Spleen (tissue), 11 donors: ENCODE measurements at regions not wholly inside any gene's neighbourhood (a gene's known extent, or its start where the extent isn't known, plus 50 kb on each side); places are given as distances from the start of the nearest gene placed in this dataset.

Experiments
- DNase-seq: peaks from one replicate; pipeline ENCODE4 v3.0.0-alpha.2; 2020
- H3K27ac ChIP-seq, 8 donors: fragments of 200-600 bp; sonication (generic) in 7 of 8; 1 replicate in 4 of 8; 2 replicates in 4 of 8; pipeline versions ENCODE4 v1.5.0 to v1.8.0; 2016 to 2021; ENCODE audit warnings: inconsistent platforms in 4 of 8, mild to moderate bottlenecking in 4 of 8, moderate library complexity in 1 of 8
- H3K27me3 ChIP-seq, 7 donors: fragments of 200-600 bp; sonication (generic) in 6 of 7; replicated peaks in 1 of 7; 1 replicate in 4 of 7; 2 replicates in 3 of 7; pipeline versions ENCODE4 v1.5.0 to v1.8.0; 2016 to 2021; ENCODE audit warnings: inconsistent platforms in 3 of 7, mild to moderate bottlenecking in 1 of 7
- H3K36me3 ChIP-seq, 6 donors: fragments of 200-600 bp; sonication (generic) in 5 of 6; 1 replicate in 4 of 6; 2 replicates in 2 of 6; pipeline versions ENCODE4 v1.5.0 to v1.8.0; 2016 to 2021; ENCODE audit warnings: inconsistent platforms in 2 of 6
- H3K4me1 ChIP-seq, 6 donors: fragments of 200-600 bp; sonication (generic) in 5 of 6; 1 replicate in 3 of 6; 2 replicates in 3 of 6; pipeline versions ENCODE4 v1.5.0 to v1.8.0; 2016 to 2021; ENCODE audit warnings: inconsistent platforms in 3 of 6
- H3K4me3 ChIP-seq, 8 donors: fragments of 200-600 bp; sonication (generic) in 7 of 8; 1 replicate in 4 of 8; 2 replicates in 4 of 8; pipeline versions ENCODE4 v1.5.0 to v1.8.0; 2016 to 2021; ENCODE audit warnings: inconsistent platforms in 4 of 8, mild to moderate bottlenecking in 4 of 8, moderate library complexity in 2 of 8
- H3K9me3 ChIP-seq, 8 donors: fragments of 200-600 bp; sonication (generic) in 7 of 8; 1 replicate in 4 of 8; 2 replicates in 4 of 8; pipeline versions ENCODE4 v1.5.0 to v1.8.0; 2016 to 2021; ENCODE audit warnings: inconsistent platforms in 4 of 8
- CTCF ChIP-seq, 11 experiments: fragments of 200-600 bp in 7 of 11; fragments of 450-650 bp in 4 of 11; sonication (generic) in 4 of 11; IDR thresholded peaks in 8 of 11; conservative IDR thresholded peaks in 3 of 11; 1 replicate in 7 of 11; 2 replicates in 4 of 11; pipeline versions ENCODE4 v1.4.0 to v1.8.0; 2016 to 2021; ENCODE audit warnings: antibody characterized with exemption in 11 of 11, inconsistent platforms in 4 of 11, mild to moderate bottlenecking in 1 of 11
- POLR2A ChIP-seq, 3 donors: fragments of 450-650 bp; IDR thresholded peaks; one replicate each; pipeline ENCODE4 v1.5.1; 2017; ENCODE audit warnings: antibody characterized with exemption in 3 of 3, mild to moderate bottlenecking in 1 of 3
- POLR2AphosphoS5 ChIP-seq, 3 donors: sonication (generic); formaldehyde crosslinking; IDR thresholded peaks; one replicate each; pipeline ENCODE4 v1.5.1; 2017; ENCODE audit warnings: antibody characterized with exemption in 3 of 3
- WGBS, 5 donors: extraction: QIAGEN DNeasy Blood & Tissue Kit in 3 of 5; methylation state at CpG; one replicate each; pipeline versions ENCODE4 v1.1.5 to v1.1.7; 2013 to 2018; 5-methylcytosine and 5-hydroxymethylcytosine counted together
- intact Hi-C: fragments of 100-400 bp; cut with DNase I; formaldehyde crosslinking; loops from one replicate; pipeline ENCODE4 v1.15.0; 2023; ENCODE audit warnings: low total_unique reads
- donor health status: healthy with polysubstance abuse.
- donor health status: DM: no; HTN: no; CAD: no; lungs with moderate emphysema.
- donor health status: DM: no; HTN: no; CAD: no.
- donor health status: Bipolar disorder and iron deficiency.
- donor health status: healthy.
- donor health status: DM: no; HTN: no; CAD: no.
- donor health status: DM: yes; HTN: yes; CAD: no.

- H3K36me3 ChIP-seq = no peaks in the 10 kb centered on the region
- no peaks in the 10 kb centered on the region for H3K9me3 ChIP-seq
- WGBS, 5 donors = 86 to 92% (median 88%) methylated on average over 13 to 24 of the region's 24 CpGs
- DNase-seq = peak; percentile 67
- H3K27me3 ChIP-seq = peaks cover 0 to 6% (median 0%) of the 10 kb centered on the region in 7 donors
- H3K4me3 ChIP-seq = no peak overlapping the region
- intact Hi-C loops = no loop called here
- H3K27ac ChIP-seq = peak overlapping the region in 5 of 8 donors; percentile 3 to 62 (median 33)
- no peak for TF ChIP-seq POLR2A (IDR thresholded peaks at IDR 0.05)
- no peak for TF ChIP-seq POLR2AphosphoS5 (IDR thresholded peaks at IDR 0.05)
- TF ChIP-seq CTCF (IDR thresholded peaks at IDR 0.05 in 8 of 11, conservative IDR thresholded peaks at IDR 0.05 in 3 of 11) = peak in 1 of 11 experiments; percentile 12
- H3K4me1 ChIP-seq = peaks cover 6 to 52% (median 24%) of the 10 kb centered on the region in 6 donors
These were observed 130.8 kb upstream of the HS6ST1 start for GRCh38 chr2:128449226-128450061.

DNA sequence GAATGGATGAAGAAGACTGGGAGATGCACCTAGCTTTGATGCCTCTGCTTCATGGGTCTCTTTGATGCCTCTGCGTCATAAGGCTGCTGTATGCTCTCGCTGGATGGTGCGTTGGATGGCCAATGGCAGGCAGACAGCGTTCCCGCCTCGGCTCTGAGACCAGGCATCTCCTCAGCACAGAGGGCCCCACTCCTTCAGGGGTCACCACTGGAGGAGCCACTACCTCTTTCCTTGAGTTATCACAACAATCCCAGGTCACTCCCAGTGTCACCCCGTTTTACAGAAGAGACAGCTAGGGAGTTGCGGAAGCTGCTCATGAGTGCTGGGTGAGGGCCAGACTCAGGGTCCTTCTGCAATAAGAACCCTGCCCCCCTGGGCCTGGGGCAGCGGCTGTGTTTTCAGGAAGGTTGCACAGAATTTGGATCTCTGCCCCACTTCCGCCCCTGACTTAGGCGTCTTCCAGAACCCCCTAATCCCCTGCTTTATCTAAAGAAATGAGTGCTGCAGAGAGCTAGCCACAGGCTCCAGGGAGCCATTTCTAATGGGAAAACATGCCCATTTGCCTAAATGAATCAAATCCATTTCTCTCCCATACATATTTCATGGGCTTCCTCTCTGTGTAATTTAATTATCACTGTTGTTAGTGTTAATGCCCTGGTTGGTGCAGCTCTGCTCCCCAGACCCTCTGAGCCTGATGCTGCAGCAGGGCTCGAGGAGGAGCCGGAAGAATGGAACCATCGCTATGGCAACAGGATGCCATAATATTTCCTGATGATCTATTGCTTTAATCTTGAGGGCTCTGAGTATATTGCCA lies 131.8 kb upstream of the HS6ST1 start:
- peak overlapping the region in 4 of 8 donors; percentile 3 to 62 (median 36) for H3K27ac ChIP-seq
- H3K4me3 ChIP-seq = no peak overlapping the region
- TF ChIP-seq CTCF (IDR thresholded peaks at IDR 0.05 in 8 of 11, conservative IDR thresholded peaks at IDR 0.05 in 3 of 11) = no peak
- no peak for TF ChIP-seq POLR2AphosphoS5 (IDR thresholded peaks at IDR 0.05)
- TF ChIP-seq POLR2A (IDR thresholded peaks at IDR 0.05) = no peak
- WGBS, 5 donors = 77 to 85% (median 81%) methylated on average over 14 of the region's 14 CpGs
- H3K36me3 ChIP-seq = no peaks in the 10 kb centered on the region
- peaks cover under 1 to 42% (median 19%) of the 10 kb centered on the region in 6 donors for H3K4me1 ChIP-seq
- intact Hi-C loops = no loop called here
- DNase-seq = no peak
- H3K27me3 ChIP-seq = peaks cover 0 to 6% (median 0%) of the 10 kb centered on the region in 7 donors
- no peaks in the 10 kb centered on the region for H3K9me3 ChIP-seq

DNA sequence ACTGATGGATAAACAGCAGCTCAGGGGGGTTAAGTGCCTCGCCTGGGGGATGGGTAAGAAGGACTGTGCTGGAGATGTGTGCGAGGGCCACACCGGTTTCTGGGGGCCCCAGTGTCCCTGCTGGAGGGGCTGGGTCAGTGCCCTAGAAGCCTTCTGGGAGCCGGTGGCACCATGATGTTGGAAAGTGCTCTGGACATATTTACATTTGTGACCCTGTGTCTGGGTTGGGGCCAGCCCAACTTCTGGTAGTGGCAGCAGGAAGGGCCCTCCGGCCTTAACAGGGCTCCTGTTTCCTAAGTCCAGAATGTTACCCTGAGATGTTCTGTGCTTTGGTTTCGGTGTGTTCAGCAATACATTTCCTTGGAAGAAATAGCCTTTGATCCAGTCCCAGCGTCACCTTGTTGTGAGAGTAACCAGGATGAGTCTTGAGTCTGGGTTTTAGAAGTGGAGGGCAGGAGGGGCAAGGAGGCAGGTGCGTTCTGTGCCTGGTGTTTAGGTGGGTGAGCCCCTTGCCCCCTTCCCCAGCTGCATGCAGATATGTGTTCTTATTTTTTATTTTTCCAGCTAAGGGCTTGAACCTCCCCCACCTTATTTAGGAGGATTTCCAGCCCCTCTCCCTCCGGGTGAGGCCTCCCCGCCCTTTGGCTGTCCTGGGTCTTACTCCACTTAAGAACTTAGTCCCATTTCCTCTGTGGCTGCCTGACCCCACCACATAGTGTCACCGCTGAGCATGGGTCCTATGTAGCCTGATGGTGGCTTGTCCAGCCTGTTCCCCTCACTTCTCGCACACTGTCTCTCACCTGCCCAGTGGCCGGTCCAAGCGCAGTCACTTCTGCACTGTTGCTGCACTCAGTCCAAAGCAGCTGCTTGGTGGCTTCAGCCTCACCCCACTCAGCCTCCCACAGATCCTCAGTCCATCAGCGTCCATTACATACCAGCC lies 132.7 kb upstream of the HS6ST1 start:
- TF ChIP-seq CTCF (IDR thresholded peaks at IDR 0.05 in 8 of 11, conservative IDR thresholded peaks at IDR 0.05 in 3 of 11) (no peak), POLR2A (IDR thresholded peaks at IDR 0.05) (no peak), POLR2AphosphoS5 (IDR thresholded peaks at IDR 0.05) (no peak)
- peak; percentile 70 for DNase-seq
- Histone ChIP-seq H3K4me1 (peaks cover 0 to 33% (median 15%) of the 10 kb centered on the region in 6 donors), H3K4me3 (no peak overlapping the region), H3K27me3 (peaks cover 0 to 6% (median 0%) of the 10 kb centered on the region in 7 donors), H3K9me3 (no peaks in the 10 kb centered on the region), H3K36me3 (no peaks in the 10 kb centered on the region), H3K27ac (no peak overlapping the region)
- 81 to 90% (median 88%) methylated on average over 15 of the region's 15 CpGs for WGBS, 5 donors
- intact Hi-C loops = no loop called here
